ENCODE measurements at regions not wholly inside any gene's neighbourhood (a gene's known extent, or its start where the extent isn't known, plus 50 kb on each side); places are given as distances from the start of the nearest gene placed in this dataset.

- no peak for TF ChIP-seq EP300 (IDR thresholded peaks at IDR 0.05)
- TF ChIP-seq, protein P1, sequence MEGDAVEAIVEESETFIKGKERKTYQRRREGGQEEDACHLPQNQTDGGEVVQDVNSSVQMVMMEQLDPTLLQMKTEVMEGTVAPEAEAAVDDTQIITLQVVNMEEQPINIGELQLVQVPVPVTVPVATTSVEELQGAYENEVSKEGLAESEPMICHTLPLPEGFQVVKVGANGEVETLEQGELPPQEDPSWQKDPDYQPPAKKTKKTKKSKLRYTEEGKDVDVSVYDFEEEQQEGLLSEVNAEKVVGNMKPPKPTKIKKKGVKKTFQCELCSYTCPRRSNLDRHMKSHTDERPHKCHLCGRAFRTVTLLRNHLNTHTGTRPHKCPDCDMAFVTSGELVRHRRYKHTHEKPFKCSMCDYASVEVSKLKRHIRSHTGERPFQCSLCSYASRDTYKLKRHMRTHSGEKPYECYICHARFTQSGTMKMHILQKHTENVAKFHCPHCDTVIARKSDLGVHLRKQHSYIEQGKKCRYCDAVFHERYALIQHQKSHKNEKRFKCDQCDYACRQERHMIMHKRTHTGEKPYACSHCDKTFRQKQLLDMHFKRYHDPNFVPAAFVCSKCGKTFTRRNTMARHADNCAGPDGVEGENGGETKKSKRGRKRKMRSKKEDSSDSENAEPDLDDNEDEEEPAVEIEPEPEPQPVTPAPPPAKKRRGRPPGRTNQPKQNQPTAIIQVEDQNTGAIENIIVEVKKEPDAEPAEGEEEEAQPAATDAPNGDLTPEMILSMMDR (IDR thresholded peaks at IDR 0.05), result no peak
- TF ChIP-seq POLR2AphosphoS5 (IDR thresholded peaks at IDR 0.05), result no peak
Observed at GRCh38 chr13:65719831-65720230, 1510.3 kb downstream of the PCDH9 start.

Measured in esophagus muscularis mucosa (tissue), 4 donors.